ENCODE measurements at regions not wholly inside any gene's neighbourhood (a gene's known extent, or its start where the extent isn't known, plus 50 kb on each side); places are given as distances from the start of the nearest gene placed in this dataset.
"Not testable (repeated sequence)": the region's sequence is repeated elsewhere in the genome, so short reads cannot be mapped to it uniquely, and the experiment has no call there.

GRCh38 chr18:51346404-51346803, 148.9 kb upstream of the MEX3C start:
- Mint-ChIP-seq H3K27me3 (peaks cover 13% of the 10 kb centered on the region), H3K4me3 (no peak overlapping the region), H3K27ac (no peak overlapping the region), H3K4me1 (no peaks in the 10 kb centered on the region), H3K9me3 (peaks cover 4% of the 10 kb centered on the region), H3K36me3 (ENCODE audit: low read depth) (no peaks in the 10 kb centered on the region)
- ATAC-seq (replicated peaks) = no peak

GRCh38 chr18:51350081-51350480, 152.6 kb upstream of the MEX3C start:
- no peak overlapping the region for H3K27ac Mint-ChIP-seq
- H3K4me3 Mint-ChIP-seq = no peak overlapping the region
- H3K9me3 Mint-ChIP-seq = peaks cover 4% of the 10 kb centered on the region
- H3K36me3 Mint-ChIP-seq (ENCODE audit: low read depth) = no peaks in the 10 kb centered on the region
- H3K4me1 Mint-ChIP-seq = no peaks in the 10 kb centered on the region
- no peak for ATAC-seq (replicated peaks)
- H3K27me3 Mint-ChIP-seq = peaks cover 18% of the 10 kb centered on the region

- Mint-ChIP-seq H3K27ac (no peak overlapping the region), H3K4me1 (no peaks in the 10 kb centered on the region), H3K9me3 (no peaks in the 10 kb centered on the region), H3K27me3 (peaks cover 15% of the 10 kb centered on the region), H3K36me3 (ENCODE audit: low read depth) (no peaks in the 10 kb centered on the region), H3K4me3 (no peak overlapping the region)
- no peak for ATAC-seq (replicated peaks)
Measured at GRCh38 chr18:51355841-51356240, 158.4 kb upstream of the MEX3C start.

- H3K27me3 Mint-ChIP-seq = peaks cover 11% of the 10 kb centered on the region
- H3K9me3 Mint-ChIP-seq; H3K4me1 Mint-ChIP-seq; H3K4me3 Mint-ChIP-seq; H3K36me3 Mint-ChIP-seq (ENCODE audit: low read depth); ATAC-seq (replicated peaks); H3K27ac Mint-ChIP-seq: not testable (repeated sequence)
Measured at GRCh38 chr18:51360301-51360700, 162.8 kb upstream of the MEX3C start.

- Mint-ChIP-seq H3K4me1 (no peaks in the 10 kb centered on the region), H3K36me3 (ENCODE audit: low read depth) (no peaks in the 10 kb centered on the region), H3K9me3 (no peaks in the 10 kb centered on the region), H3K4me3 (no peak overlapping the region), H3K27me3 (peaks cover 11% of the 10 kb centered on the region), H3K27ac (no peak overlapping the region)
- ATAC-seq (replicated peaks) = peak; percentile 26
Measured at GRCh38 chr18:51361130-51361860, 163.8 kb upstream of the MEX3C start.

GRCh38 chr18:51363384-51363783, 165.9 kb upstream of the MEX3C start:
- Mint-ChIP-seq H3K4me3 (no peak overlapping the region), H3K27me3 (peaks cover 4% of the 10 kb centered on the region), H3K27ac (no peak overlapping the region), H3K36me3 (ENCODE audit: low read depth) (no peaks in the 10 kb centered on the region), H3K4me1 (no peaks in the 10 kb centered on the region), H3K9me3 (no peaks in the 10 kb centered on the region)
- no peak for ATAC-seq (replicated peaks)

- Mint-ChIP-seq H3K27me3 (peaks cover 28% of the 10 kb centered on the region), H3K36me3 (ENCODE audit: low read depth) (no peaks in the 10 kb centered on the region), H3K9me3 (peaks cover 4% of the 10 kb centered on the region), H3K27ac (no peak overlapping the region), H3K4me1 (no peaks in the 10 kb centered on the region), H3K4me3 (no peak overlapping the region)
- ATAC-seq (replicated peaks) = no peak
Measured at GRCh38 chr18:51370996-51371395, 173.5 kb upstream of the MEX3C start.

GRCh38 chr18:51371929-51372328, 174.4 kb upstream of the MEX3C start:
- H3K4me1 Mint-ChIP-seq = no peaks in the 10 kb centered on the region
- H3K36me3 Mint-ChIP-seq (ENCODE audit: low read depth) = no peaks in the 10 kb centered on the region
- peaks cover 4% of the 10 kb centered on the region for H3K9me3 Mint-ChIP-seq
- peaks cover 28% of the 10 kb centered on the region for H3K27me3 Mint-ChIP-seq
- H3K4me3 Mint-ChIP-seq = no peak overlapping the region
- no peak for ATAC-seq (replicated peaks)
- H3K27ac Mint-ChIP-seq = no peak overlapping the region

GRCh38 chr18:51382081-51382480, 184.6 kb upstream of the MEX3C start:
- ATAC-seq (replicated peaks) = no peak
- Mint-ChIP-seq H3K4me3 (no peak overlapping the region), H3K27me3 (no peaks in the 10 kb centered on the region), H3K27ac (no peak overlapping the region), H3K36me3 (ENCODE audit: low read depth) (no peaks in the 10 kb centered on the region), H3K9me3 (no peaks in the 10 kb centered on the region), H3K4me1 (no peaks in the 10 kb centered on the region)

GRCh38 chr18:51383116-51383515, 185.6 kb upstream of the MEX3C start:
- Mint-ChIP-seq H3K27me3 (no peaks in the 10 kb centered on the region), H3K9me3 (no peaks in the 10 kb centered on the region), H3K4me1 (no peaks in the 10 kb centered on the region), H3K36me3 (ENCODE audit: low read depth) (no peaks in the 10 kb centered on the region), H3K4me3 (no peak overlapping the region), H3K27ac (no peak overlapping the region)
- ATAC-seq (replicated peaks) = no peak

GRCh38 chr18:51383711-51384110, 186.2 kb upstream of the MEX3C start:
- ATAC-seq (replicated peaks) = no peak
- no peaks in the 10 kb centered on the region for H3K9me3 Mint-ChIP-seq
- no peak overlapping the region for H3K27ac Mint-ChIP-seq
- H3K4me1 Mint-ChIP-seq = no peaks in the 10 kb centered on the region
- no peaks in the 10 kb centered on the region for H3K27me3 Mint-ChIP-seq
- H3K36me3 Mint-ChIP-seq (ENCODE audit: low read depth) = no peaks in the 10 kb centered on the region
- no peak overlapping the region for H3K4me3 Mint-ChIP-seq

GRCh38 chr18:51385270-51385669, 187.8 kb upstream of the MEX3C start:
- no peaks in the 10 kb centered on the region for H3K27me3 Mint-ChIP-seq
- H3K9me3 Mint-ChIP-seq = no peaks in the 10 kb centered on the region

GRCh38 chr18:51390702-51391101, 193.2 kb upstream of the MEX3C start:
- no peak for ATAC-seq (replicated peaks)
- peaks cover 24% of the 10 kb centered on the region for H3K27me3 Mint-ChIP-seq

More at GRCh38 chr18:51385270-51385669, 187.8 kb upstream of the MEX3C start:
- ATAC-seq (replicated peaks) = no peak
- Mint-ChIP-seq H3K36me3 (ENCODE audit: low read depth) (no peaks in the 10 kb centered on the region), H3K27ac (no peak overlapping the region), H3K4me1 (no peaks in the 10 kb centered on the region), H3K4me3 (no peak overlapping the region)

GRCh38 chr18:51391215-51391614, 193.7 kb upstream of the MEX3C start:
- ATAC-seq (replicated peaks) = no peak
- Mint-ChIP-seq H3K4me1 (no peaks in the 10 kb centered on the region), H3K27me3 (peaks cover 24% of the 10 kb centered on the region), H3K27ac (no peak overlapping the region), H3K9me3 (no peaks in the 10 kb centered on the region), H3K36me3 (ENCODE audit: low read depth) (no peaks in the 10 kb centered on the region), H3K4me3 (no peak overlapping the region)

More at GRCh38 chr18:51390702-51391101, 193.2 kb upstream of the MEX3C start:
- no peaks in the 10 kb centered on the region for H3K36me3 Mint-ChIP-seq (ENCODE audit: low read depth)
- H3K4me3 Mint-ChIP-seq = no peak overlapping the region
- no peaks in the 10 kb centered on the region for H3K4me1 Mint-ChIP-seq
- no peak overlapping the region for H3K27ac Mint-ChIP-seq
- no peaks in the 10 kb centered on the region for H3K9me3 Mint-ChIP-seq

GRCh38 chr18:51391731-51392130, 194.2 kb upstream of the MEX3C start:
- Mint-ChIP-seq H3K27ac (no peak overlapping the region), H3K4me1 (no peaks in the 10 kb centered on the region), H3K4me3 (no peak overlapping the region), H3K9me3 (no peaks in the 10 kb centered on the region), H3K27me3 (peaks cover 24% of the 10 kb centered on the region), H3K36me3 (ENCODE audit: low read depth) (no peaks in the 10 kb centered on the region)
- no peak for ATAC-seq (replicated peaks)

Measured in activated T-helper 17 cell treated with anti-CD3 and anti-CD28 coated beads, Interleukin-2, amount 50 U/mL, for 72 hours (primary cell).